HEK293 (cell line): ENCODE measurements at regions not wholly inside any gene's neighbourhood (a gene's known extent, or its start where the extent isn't known, plus 50 kb on each side); places are given as distances from the start of the nearest gene placed in this dataset.

Experiments
- CTCF ChIA-PET: fragments of 350-600 bp; formaldehyde crosslinking; extraction: SDS; loops from one replicate; lab custom pipeline; 2021; ENCODE audit warnings: antibody characterized with exemption; lab: Yijun Ruan, JAX
- POLR2A ChIA-PET: fragments of 300-600 bp; formaldehyde crosslinking; extraction: SDS; loops from one replicate; lab custom pipeline; 2020; ENCODE audit warnings: antibody characterized with exemption, inconsistent platforms; lab: Yijun Ruan, JAX
- H3K27ac ChIP-seq: fragments of 200-500 bp; sonication (Bioruptor generic); 2 replicates; pipeline ENCODE4 v1.5.1; 2014; ENCODE audit warnings: low read depth, low read length, control low read depth, inconsistent platforms; ENCODE audit errors: extremely low read depth
- H3K36me3 ChIP-seq, 2 experiments: fragments of 200-500 bp in 1 of 2; sonication (Bioruptor generic) in 1 of 2; 1 replicate in 1 of 2; 2 replicates in 1 of 2; pipeline ENCODE4 v1.5.1; 2014 to 2017; ENCODE audit warnings: inconsistent platforms in 2 of 2, low read length in 2 of 2; ENCODE audit not compliant: control insufficient read depth in 2 of 2, insufficient read depth in 1 of 2
- H3K4me1 ChIP-seq: fragments of 200-500 bp; sonication (Bioruptor generic); 2 replicates; pipeline ENCODE4 v1.5.1; 2014; ENCODE audit warnings: mild to moderate bottlenecking, low read length, inconsistent platforms; ENCODE audit not compliant: control insufficient read depth, insufficient read depth
- H3K4me3 ChIP-seq: 2 replicates; pipeline ENCODE4 v1.5.1; 2011; ENCODE audit warnings: low read depth, mild to moderate bottlenecking, control low read depth, low read length, moderate library complexity
- H3K9me3 ChIP-seq: fragments of 200-500 bp; sonication (Bioruptor generic); 2 replicates; pipeline ENCODE4 v1.5.1; 2014; ENCODE audit warnings: low read depth, low read length, inconsistent platforms; ENCODE audit not compliant: control insufficient read depth, insufficient read depth
- BCL11B ChIP-seq: fragments of 450-650 bp; formaldehyde crosslinking; IDR thresholded peaks from 2 replicates; pipeline ENCODE4 v1.5.1; 2016; ENCODE audit warnings: low read depth, missing biosample characterization, missing genetic modification characterization
- GFI1B ChIP-seq: fragments of 450-650 bp; formaldehyde crosslinking; IDR thresholded peaks from 2 replicates; pipeline ENCODE4 v1.5.1; 2016; ENCODE audit warnings: missing biosample characterization, missing genetic modification characterization
- GLIS1 ChIP-seq: fragments of 450-650 bp; formaldehyde crosslinking; IDR thresholded peaks from 2 replicates; pipeline ENCODE4 v1.5.1; 2016; ENCODE audit warnings: missing biosample characterization, missing genetic modification characterization
- IKZF3 ChIP-seq: fragments of 450-650 bp; IDR thresholded peaks from 2 replicates; pipeline ENCODE4 v1.5.0; 2018; ENCODE audit warnings: missing biosample characterization, mild to moderate bottlenecking, missing genetic modification characterization, moderate library complexity
- KLF7 ChIP-seq: fragments of 450-650 bp; formaldehyde crosslinking; IDR thresholded peaks from 2 replicates; pipeline ENCODE4 v1.5.1; 2016; ENCODE audit warnings: missing biosample characterization, missing genetic modification characterization, borderline replicate concordance
- PRDM1 ChIP-seq: fragments of 450-650 bp; formaldehyde crosslinking; IDR thresholded peaks from 2 replicates; pipeline ENCODE4; 2016; ENCODE audit warnings: missing biosample characterization, missing genetic modification characterization
- REPIN1 ChIP-seq: fragments of 450-650 bp; formaldehyde crosslinking; IDR thresholded peaks from 2 replicates; pipeline ENCODE4 v1.5.1; 2017; ENCODE audit warnings: missing biosample characterization, missing genetic modification characterization, low read depth
- SCRT1 ChIP-seq: fragments of 450-650 bp; formaldehyde crosslinking; IDR thresholded peaks from 2 replicates; pipeline ENCODE4 v1.5.1; 2016; ENCODE audit warnings: missing biosample characterization, missing genetic modification characterization, borderline replicate concordance
- SP7 ChIP-seq: fragments of 450-650 bp; formaldehyde crosslinking; IDR thresholded peaks from 2 replicates; pipeline ENCODE4 v1.5.1; 2016; ENCODE audit warnings: missing biosample characterization, missing genetic modification characterization
- TCF7L2 ChIP-seq: IDR thresholded peaks from 2 replicates; pipeline ENCODE4 v1.6.1; 2011; ENCODE audit warnings: low read depth, mild to moderate bottlenecking, inconsistent platforms, low read length, moderate library complexity, borderline replicate concordance
- ZBTB11 ChIP-seq: fragments of 450-650 bp; formaldehyde crosslinking; conservative IDR thresholded peaks from 2 replicates; pipeline ENCODE4 v1.5.1; 2016; ENCODE audit warnings: low read depth, missing biosample characterization, missing genetic modification characterization
- ZBTB17 ChIP-seq: fragments of 450-650 bp; formaldehyde crosslinking; IDR thresholded peaks from 2 replicates; pipeline ENCODE4 v1.5.1; 2016; ENCODE audit warnings: missing biosample characterization, missing genetic modification characterization
- ZEB2 ChIP-seq: fragments of 450-650 bp; formaldehyde crosslinking; IDR thresholded peaks from 2 replicates; pipeline ENCODE4 v1.5.1; 2016; ENCODE audit warnings: missing biosample characterization, missing genetic modification characterization
- ZFP41 ChIP-seq: fragments of 450-650 bp; formaldehyde crosslinking; IDR thresholded peaks from 2 replicates; pipeline ENCODE4 v1.5.1; 2016; ENCODE audit warnings: missing biosample characterization, missing genetic modification characterization, borderline replicate concordance
- ZNF112 ChIP-seq: fragments of 450-650 bp; formaldehyde crosslinking; IDR thresholded peaks from 2 replicates; pipeline ENCODE4 v1.5.0; 2017; ENCODE audit warnings: missing biosample characterization, missing genetic modification characterization
- ZNF121 ChIP-seq: fragments of 450-650 bp; formaldehyde crosslinking; IDR thresholded peaks from 2 replicates; pipeline ENCODE4 v1.5.1; 2016; ENCODE audit warnings: missing biosample characterization, missing genetic modification characterization
- ZNF146 ChIP-seq: fragments of 450-650 bp; formaldehyde crosslinking; IDR thresholded peaks from 2 replicates; pipeline ENCODE4 v1.5.1; 2016; ENCODE audit warnings: missing biosample characterization, missing genetic modification characterization
- ZNF157 ChIP-seq: fragments of 450-650 bp; formaldehyde crosslinking; IDR thresholded peaks from 2 replicates; pipeline ENCODE4 v1.5.1; 2016; ENCODE audit warnings: missing biosample characterization, missing genetic modification characterization
- ZNF184 ChIP-seq: fragments of 450-650 bp; IDR thresholded peaks from 2 replicates; pipeline ENCODE4 v1.5.1; 2018; ENCODE audit warnings: missing biosample characterization, mild to moderate bottlenecking, missing genetic modification characterization
- ZNF202 ChIP-seq: fragments of 450-650 bp; formaldehyde crosslinking; IDR thresholded peaks from 2 replicates; pipeline ENCODE4 v1.5.1; 2016; ENCODE audit warnings: missing biosample characterization, missing genetic modification characterization, borderline replicate concordance
- ZNF248 ChIP-seq: fragments of 450-650 bp; formaldehyde crosslinking; IDR thresholded peaks from 2 replicates; pipeline ENCODE4 v1.5.1; 2017; ENCODE audit warnings: missing biosample characterization, missing genetic modification characterization
- ZNF416 ChIP-seq: fragments of 450-650 bp; formaldehyde crosslinking; IDR thresholded peaks from 2 replicates; pipeline ENCODE4 v1.5.1; 2016; ENCODE audit warnings: missing biosample characterization, missing genetic modification characterization
- ZNF473 ChIP-seq: fragments of 450-650 bp; formaldehyde crosslinking; IDR thresholded peaks from 2 replicates; pipeline ENCODE4 v1.5.1; 2017; ENCODE audit warnings: missing biosample characterization, missing genetic modification characterization
- ZNF488 ChIP-seq: fragments of 450-650 bp; formaldehyde crosslinking; IDR thresholded peaks from 2 replicates; pipeline ENCODE4 v1.5.1; 2016; ENCODE audit warnings: missing biosample characterization, missing genetic modification characterization
- ZNF514 ChIP-seq: fragments of 450-650 bp; formaldehyde crosslinking; IDR thresholded peaks from 2 replicates; pipeline ENCODE4 v1.5.1; 2016; ENCODE audit warnings: missing biosample characterization, missing genetic modification characterization
- ZNF529 ChIP-seq: fragments of 450-650 bp; formaldehyde crosslinking; IDR thresholded peaks from 2 replicates; pipeline ENCODE4 v1.5.1; 2017; ENCODE audit warnings: missing genetic modification characterization, missing biosample characterization; ENCODE audit not compliant: insufficient replicate concordance
- ZNF600 ChIP-seq: fragments of 450-650 bp; formaldehyde crosslinking; IDR thresholded peaks from 2 replicates; pipeline ENCODE4 v1.5.1; 2016; ENCODE audit warnings: missing biosample characterization, missing genetic modification characterization
- ZNF629 ChIP-seq: fragments of 450-650 bp; formaldehyde crosslinking; IDR thresholded peaks from 2 replicates; pipeline ENCODE4 v1.5.1; 2017; ENCODE audit warnings: missing biosample characterization, missing genetic modification characterization

GRCh38 chr14:58882577-58883018 lies 244.8 kb downstream of the DACT1 start (continued):
- TF ChIP-seq SCRT1 (tag by site-specific recombination) (no peak), ZNF112 (tag by site-specific recombination) (no peak), SP7 (tag by site-specific recombination) (no peak), GLIS1 (tag by site-specific recombination) (peak; percentile 99), BCL11B (tag by site-specific recombination) (no peak), ZNF248 (tag by site-specific recombination) (no peak), ZNF121 (no peak), ZNF202 (no peak), ZBTB17 (tag by site-specific recombination) (peak; percentile 70), ZNF184 (tag by site-specific recombination) (no peak), GFI1B (tag by site-specific recombination) (no peak), ZNF514 (tag by site-specific recombination) (no peak), TCF7L2 (no peak; the same call in 1 of the 2 replicates), ZFP41 (tag by site-specific recombination) (no peak), ZNF146 (tag by site-specific recombination) (no peak), ZEB2 (tag by site-specific recombination) (peak; percentile 26; the same call in 1 of the 2 replicates), PRDM1 (tag by site-specific recombination) (no peak), REPIN1 (no peak), ZNF600 (no peak), ZNF488 (tag by site-specific recombination) (no peak), ZNF473 (tag by site-specific recombination) (no peak), KLF7 (no peak), ZBTB11 (tag by site-specific recombination) (no peak), IKZF3 (peak; percentile 84), ZNF157 (tag by site-specific recombination) (no peak), ZNF629 (tag by site-specific recombination) (peak; percentile 49; the same call in 1 of the 2 replicates)

- Histone ChIP-seq H3K27ac (no peak overlapping the region), H3K9me3 (no peaks in the 10 kb centered on the region), H3K4me1 (peaks cover 11% of the 10 kb centered on the region)
- CTCF ChIA-PET = interaction anchor here (1.0 kb wide), 2 partner anchors 19 to 246 kb away, joined by 3 to 6 read pairs; no protein-coding TSS in a partner anchor
- POLR2A ChIA-PET = no interaction called here
- no peak for TF ChIP-seq ZNF529 (tag by site-specific recombination)
- no peak for TF ChIP-seq ZNF416 (tag by site-specific recombination)
- TF ChIP-seq ZNF473 (tag by site-specific recombination) = no peak
- TF ChIP-seq, all 188 proteins: peak for 0
- Histone ChIP-seq H3K4me3 (no peak overlapping the region), H3K36me3 (no peaks in the 10 kb centered on the region)
Measured at GRCh38 chr14:58884442-58884841, 246.7 kb downstream of the DACT1 start.
